ENCODE measurements at regions not wholly inside any gene's neighbourhood (a gene's known extent, or its start where the extent isn't known, plus 50 kb on each side); places are given as distances from the start of the nearest gene placed in this dataset.

DNA sequence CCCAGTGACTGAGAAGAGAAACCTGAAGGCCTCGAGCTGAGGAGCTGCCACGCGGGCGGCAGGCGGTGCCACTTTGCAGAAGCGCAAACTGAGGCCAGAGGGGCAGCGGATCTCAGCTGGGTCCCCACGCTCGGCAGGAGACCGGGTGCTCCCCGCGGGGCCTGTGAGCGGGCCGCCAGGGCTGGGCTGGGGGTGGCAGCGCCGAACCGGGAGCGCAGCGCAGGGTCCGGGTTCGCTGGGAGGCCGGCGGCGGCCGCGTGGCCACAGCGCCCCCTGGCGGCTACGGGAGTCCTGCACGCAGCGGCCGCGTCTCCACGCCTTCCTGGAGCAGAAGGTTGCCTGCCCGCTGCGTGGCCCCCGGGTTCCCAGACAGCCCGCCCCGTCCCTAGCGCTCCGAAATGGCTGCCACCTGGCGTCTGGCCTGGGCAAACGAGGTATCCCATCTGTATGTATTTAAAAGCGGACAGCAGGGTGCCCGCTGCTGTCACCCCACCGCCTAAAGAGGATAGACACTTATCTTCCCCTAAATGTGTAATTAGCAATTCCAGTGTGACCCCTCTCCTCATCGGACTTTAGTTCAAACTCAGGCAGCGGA lies 96.1 kb upstream of the CDH5 start (continued):
- TF ChIP-seq ZBTB38 (CRISPR knock-in tag; IDR thresholded peaks at IDR 0.05) (no peak), RELA (CRISPR knock-in tag; IDR thresholded peaks at IDR 0.05) (no peak), SMARCE1 (IDR thresholded peaks at IDR 0.05; ENCODE audit: borderline replicate concordance) (no peak), ZBTB21 (CRISPR knock-in tag; IDR thresholded peaks at IDR 0.05) (no peak), ATRX (CRISPR knock-in tag; IDR thresholded peaks at IDR 0.05; ENCODE audit: borderline replicate concordance) (no peak), ZNF460 (CRISPR knock-in tag; IDR thresholded peaks at IDR 0.05; ENCODE audit: borderline replicate concordance) (no peak), ZNF543 (CRISPR knock-in tag; IDR thresholded peaks at IDR 0.05) (0 out of 2 replicates have a peak, but pooled peaks have one; percentile 69), ZNF230 (CRISPR knock-in tag; IDR thresholded peaks at IDR 0.05) (peak; percentile 72; the same call in 1 of the 2 replicates), HNF4A (CRISPR knock-in tag; IDR thresholded peaks at IDR 0.05) (peak; percentile 27; the same call in 1 of the 2 replicates), ZNF562 (CRISPR knock-in tag; IDR thresholded peaks at IDR 0.05; ENCODE audit: borderline replicate concordance) (no peak), ZNF468 (CRISPR knock-in tag; IDR thresholded peaks at IDR 0.05) (no peak), RNF2 (conservative IDR thresholded peaks at IDR 0.05; ENCODE audit: low read depth) (peak; percentile 87), PAWR (CRISPR knock-in tag; IDR thresholded peaks at IDR 0.05; ENCODE audit: borderline replicate concordance) (no peak)
- TF ChIP-seq, protein P1, sequence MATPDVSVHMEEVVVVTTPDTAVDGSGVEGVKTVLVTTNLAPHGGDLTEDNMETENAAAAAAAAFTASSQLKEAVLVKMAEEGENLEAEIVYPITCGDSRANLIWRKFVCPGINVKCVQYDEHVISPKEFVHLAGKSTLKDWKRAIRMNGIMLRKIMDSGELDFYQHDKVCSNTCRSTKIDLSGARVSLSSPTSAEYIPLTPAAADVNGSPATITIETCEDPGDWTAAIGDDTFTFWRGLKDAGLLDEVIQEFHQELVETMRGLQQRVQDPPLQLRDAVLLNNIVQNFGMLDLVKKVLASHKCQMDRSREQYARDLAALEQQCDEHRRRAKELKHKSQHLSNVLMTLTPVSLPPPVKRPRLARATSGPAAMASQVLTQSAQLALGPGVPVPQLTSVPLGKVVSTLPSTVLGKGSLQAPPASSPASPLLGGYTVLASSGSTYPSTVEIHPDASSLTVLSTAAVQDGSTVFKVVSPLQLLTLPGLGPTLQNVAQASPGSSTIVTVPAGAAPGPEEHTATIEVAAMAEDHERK (CRISPR knock-in tag; IDR thresholded peaks at IDR 0.05; ENCODE audit: low read depth): no peak
- TF ChIP-seq, protein P2, sequence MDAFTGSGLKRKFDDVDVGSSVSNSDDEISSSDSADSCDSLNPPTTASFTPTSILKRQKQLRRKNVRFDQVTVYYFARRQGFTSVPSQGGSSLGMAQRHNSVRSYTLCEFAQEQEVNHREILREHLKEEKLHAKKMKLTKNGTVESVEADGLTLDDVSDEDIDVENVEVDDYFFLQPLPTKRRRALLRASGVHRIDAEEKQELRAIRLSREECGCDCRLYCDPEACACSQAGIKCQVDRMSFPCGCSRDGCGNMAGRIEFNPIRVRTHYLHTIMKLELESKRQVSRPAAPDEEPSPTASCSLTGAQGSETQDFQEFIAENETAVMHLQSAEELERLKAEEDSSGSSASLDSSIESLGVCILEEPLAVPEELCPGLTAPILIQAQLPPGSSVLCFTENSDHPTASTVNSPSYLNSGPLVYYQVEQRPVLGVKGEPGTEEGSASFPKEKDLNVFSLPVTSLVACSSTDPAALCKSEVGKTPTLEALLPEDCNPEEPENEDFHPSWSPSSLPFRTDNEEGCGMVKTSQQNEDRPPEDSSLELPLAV (CRISPR knock-in tag; conservative IDR thresholded peaks at IDR 0.05; ENCODE audit: low read depth): no peak
- TF ChIP-seq, protein P3, sequence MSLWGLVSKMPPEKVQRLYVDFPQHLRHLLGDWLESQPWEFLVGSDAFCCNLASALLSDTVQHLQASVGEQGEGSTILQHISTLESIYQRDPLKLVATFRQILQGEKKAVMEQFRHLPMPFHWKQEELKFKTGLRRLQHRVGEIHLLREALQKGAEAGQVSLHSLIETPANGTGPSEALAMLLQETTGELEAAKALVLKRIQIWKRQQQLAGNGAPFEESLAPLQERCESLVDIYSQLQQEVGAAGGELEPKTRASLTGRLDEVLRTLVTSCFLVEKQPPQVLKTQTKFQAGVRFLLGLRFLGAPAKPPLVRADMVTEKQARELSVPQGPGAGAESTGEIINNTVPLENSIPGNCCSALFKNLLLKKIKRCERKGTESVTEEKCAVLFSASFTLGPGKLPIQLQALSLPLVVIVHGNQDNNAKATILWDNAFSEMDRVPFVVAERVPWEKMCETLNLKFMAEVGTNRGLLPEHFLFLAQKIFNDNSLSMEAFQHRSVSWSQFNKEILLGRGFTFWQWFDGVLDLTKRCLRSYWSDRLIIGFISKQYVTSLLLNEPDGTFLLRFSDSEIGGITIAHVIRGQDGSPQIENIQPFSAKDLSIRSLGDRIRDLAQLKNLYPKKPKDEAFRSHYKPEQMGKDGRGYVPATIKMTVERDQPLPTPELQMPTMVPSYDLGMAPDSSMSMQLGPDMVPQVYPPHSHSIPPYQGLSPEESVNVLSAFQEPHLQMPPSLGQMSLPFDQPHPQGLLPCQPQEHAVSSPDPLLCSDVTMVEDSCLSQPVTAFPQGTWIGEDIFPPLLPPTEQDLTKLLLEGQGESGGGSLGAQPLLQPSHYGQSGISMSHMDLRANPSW (CRISPR knock-in tag; IDR thresholded peaks at IDR 0.05; ENCODE audit: borderline replicate concordance): no peak
- TF ChIP-seq, protein P4, sequence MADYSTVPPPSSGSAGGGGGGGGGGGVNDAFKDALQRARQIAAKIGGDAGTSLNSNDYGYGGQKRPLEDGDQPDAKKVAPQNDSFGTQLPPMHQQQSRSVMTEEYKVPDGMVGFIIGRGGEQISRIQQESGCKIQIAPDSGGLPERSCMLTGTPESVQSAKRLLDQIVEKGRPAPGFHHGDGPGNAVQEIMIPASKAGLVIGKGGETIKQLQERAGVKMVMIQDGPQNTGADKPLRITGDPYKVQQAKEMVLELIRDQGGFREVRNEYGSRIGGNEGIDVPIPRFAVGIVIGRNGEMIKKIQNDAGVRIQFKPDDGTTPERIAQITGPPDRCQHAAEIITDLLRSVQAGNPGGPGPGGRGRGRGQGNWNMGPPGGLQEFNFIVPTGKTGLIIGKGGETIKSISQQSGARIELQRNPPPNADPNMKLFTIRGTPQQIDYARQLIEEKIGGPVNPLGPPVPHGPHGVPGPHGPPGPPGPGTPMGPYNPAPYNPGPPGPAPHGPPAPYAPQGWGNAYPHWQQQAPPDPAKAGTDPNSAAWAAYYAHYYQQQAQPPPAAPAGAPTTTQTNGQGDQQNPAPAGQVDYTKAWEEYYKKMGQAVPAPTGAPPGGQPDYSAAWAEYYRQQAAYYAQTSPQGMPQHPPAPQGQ (CRISPR knock-in tag; IDR thresholded peaks at IDR 0.05; ENCODE audit: borderline replicate concordance): no peak
- TF ChIP-seq, protein P5, sequence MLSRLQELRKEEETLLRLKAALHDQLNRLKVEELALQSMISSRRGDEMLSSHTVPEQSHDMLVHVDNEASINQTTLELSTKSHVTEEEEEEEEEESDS (CRISPR knock-in tag; IDR thresholded peaks at IDR 0.05; ENCODE audit: borderline replicate concordance): no peak
- TF ChIP-seq, protein P6, sequence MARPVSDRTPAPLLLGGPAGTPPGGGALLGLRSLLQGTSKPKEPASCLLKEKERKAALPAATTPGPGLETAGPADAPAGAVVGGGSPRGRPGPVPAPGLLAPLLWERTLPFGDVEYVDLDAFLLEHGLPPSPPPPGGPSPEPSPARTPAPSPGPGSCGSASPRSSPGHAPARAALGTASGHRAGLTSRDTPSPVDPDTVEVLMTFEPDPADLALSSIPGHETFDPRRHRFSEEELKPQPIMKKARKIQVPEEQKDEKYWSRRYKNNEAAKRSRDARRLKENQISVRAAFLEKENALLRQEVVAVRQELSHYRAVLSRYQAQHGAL (CRISPR knock-in tag; IDR thresholded peaks at IDR 0.05; ENCODE audit: not compliant biosample characterization): no peak
- TF ChIP-seq, protein P7, sequence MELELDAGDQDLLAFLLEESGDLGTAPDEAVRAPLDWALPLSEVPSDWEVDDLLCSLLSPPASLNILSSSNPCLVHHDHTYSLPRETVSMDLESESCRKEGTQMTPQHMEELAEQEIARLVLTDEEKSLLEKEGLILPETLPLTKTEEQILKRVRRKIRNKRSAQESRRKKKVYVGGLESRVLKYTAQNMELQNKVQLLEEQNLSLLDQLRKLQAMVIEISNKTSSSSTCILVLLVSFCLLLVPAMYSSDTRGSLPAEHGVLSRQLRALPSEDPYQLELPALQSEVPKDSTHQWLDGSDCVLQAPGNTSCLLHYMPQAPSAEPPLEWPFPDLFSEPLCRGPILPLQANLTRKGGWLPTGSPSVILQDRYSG (CRISPR knock-in tag; IDR thresholded peaks at IDR 0.05): no peak
